ENCODE measurements at regions not wholly inside any gene's neighbourhood (a gene's known extent, or its start where the extent isn't known, plus 50 kb on each side); places are given as distances from the start of the nearest gene placed in this dataset.

- no peak overlapping the region for H3K9ac ChIP-seq (ENCODE audit: low read depth in 2 of 2, low read length in 2 of 2)
- no peak overlapping the region for H3K27ac ChIP-seq
- DNase-seq, result peak; percentile 50
- H3K9me3 ChIP-seq, result no peaks in the 10 kb centered on the region
- no peaks in the 10 kb centered on the region for H3K36me3 ChIP-seq
- no peaks in the 10 kb centered on the region for H3K27me3 ChIP-seq
- intact Hi-C loops (cut with DNase I), result no loop called here
- H3K4me3 ChIP-seq, result no peak overlapping the region
- no peaks in the 10 kb centered on the region for H3K4me1 ChIP-seq
- no peak for TF ChIP-seq CTCF (IDR thresholded peaks at IDR 0.05)
Measured at GRCh38 chr2:74735009-74735408, 81.0 kb downstream of the SEMA4F start.

- Histone ChIP-seq H3K4me1 (peaks cover 5% of the 10 kb centered on the region), H3K27me3 (no peaks in the 10 kb centered on the region), H3K36me3 (no peaks in the 10 kb centered on the region), H3K27ac (no peak overlapping the region), H3K9me3 (no peaks in the 10 kb centered on the region), H3K9ac (ENCODE audit: low read depth in 2 of 2, low read length in 2 of 2) (no peak overlapping the region), H3K4me3 (no peak overlapping the region)
- intact Hi-C loops (cut with DNase I), result no loop called here
- TF ChIP-seq CTCF (IDR thresholded peaks at IDR 0.05), result no peak
- DNase-seq, result no peak
Measured at GRCh38 chr2:74735564-74735963, 81.5 kb downstream of the SEMA4F start.

- Histone ChIP-seq H3K9ac (ENCODE audit: low read depth in 2 of 2, low read length in 2 of 2) (no peak overlapping the region), H3K27me3 (no peaks in the 10 kb centered on the region), H3K4me1 (peaks cover 13% of the 10 kb centered on the region), H3K4me3 (no peak overlapping the region), H3K36me3 (no peaks in the 10 kb centered on the region), H3K27ac (no peak overlapping the region), H3K9me3 (no peaks in the 10 kb centered on the region)
- no peak for TF ChIP-seq CTCF (IDR thresholded peaks at IDR 0.05)
- no peak for DNase-seq
- intact Hi-C loops (cut with DNase I), result no loop called here
Measured at GRCh38 chr2:74736589-74736988, 82.5 kb downstream of the SEMA4F start.

- DNase-seq, result no peak
- Histone ChIP-seq H3K9ac (ENCODE audit: low read depth in 2 of 2, low read length in 2 of 2) (no peak overlapping the region), H3K4me1 (peaks cover 13% of the 10 kb centered on the region), H3K36me3 (no peaks in the 10 kb centered on the region), H3K27me3 (no peaks in the 10 kb centered on the region), H3K9me3 (no peaks in the 10 kb centered on the region), H3K4me3 (no peak overlapping the region), H3K27ac (no peak overlapping the region)
- intact Hi-C loops (cut with DNase I), result no loop called here
- TF ChIP-seq CTCF (IDR thresholded peaks at IDR 0.05), result no peak
Measured at GRCh38 chr2:74738586-74738985, 84.5 kb downstream of the SEMA4F start.

- no peak for DNase-seq
- TF ChIP-seq CTCF (IDR thresholded peaks at IDR 0.05), result no peak
- H3K27ac ChIP-seq, result no peak overlapping the region
- no peak overlapping the region for H3K9ac ChIP-seq (ENCODE audit: low read depth in 2 of 2, low read length in 2 of 2)
- peaks cover 13% of the 10 kb centered on the region for H3K4me1 ChIP-seq
- H3K4me3 ChIP-seq, result no peak overlapping the region
- no peaks in the 10 kb centered on the region for H3K36me3 ChIP-seq
- no peaks in the 10 kb centered on the region for H3K27me3 ChIP-seq
- intact Hi-C loops (cut with DNase I), result no loop called here
- no peaks in the 10 kb centered on the region for H3K9me3 ChIP-seq
Measured at GRCh38 chr2:74739129-74739528, 85.1 kb downstream of the SEMA4F start.

Measured in colonic mucosa (tissue), 4 donors.